ENCODE measurements at regions not wholly inside any gene's neighbourhood (a gene's known extent, or its start where the extent isn't known, plus 50 kb on each side); places are given as distances from the start of the nearest gene placed in this dataset.

- TF ChIP-seq YY1 (IDR thresholded peaks at IDR 0.05; ENCODE audit: insufficient read depth, insufficient read length) (no peak), ZNF274 (IDR thresholded peaks at IDR 0.05; ENCODE audit: low read depth, low read length) (no peak), SUZ12 (IDR thresholded peaks at IDR 0.05; ENCODE audit: extremely low read depth, insufficient read depth, insufficient read length) (no peak)
Measured at GRCh38 chr13:95381212-95381527, 79.9 kb upstream of the ABCC4 start.

Measured in NT2/D1 (cell line).